ENCODE measurements at regions not wholly inside any gene's neighbourhood (a gene's known extent, or its start where the extent isn't known, plus 50 kb on each side); places are given as distances from the start of the nearest gene placed in this dataset.

- TF ChIP-seq CTCF (IDR thresholded peaks at IDR 0.05), result no peak
- no peak for TF ChIP-seq POLR2A (IDR thresholded peaks at IDR 0.05)
- TF ChIP-seq EP300 (IDR thresholded peaks at IDR 0.05), result no peak
- no peak for TF ChIP-seq POLR2AphosphoS5 (IDR thresholded peaks at IDR 0.05)
Measured at GRCh38 chr15:94864600-94864999, 633.2 kb downstream of the MCTP2 start.

Data from suprapubic skin (tissue), 4 donors.